Brain microvascular endothelial cell (primary cell): ENCODE measurements at regions not wholly inside any gene's neighbourhood (a gene's known extent, or its start where the extent isn't known, plus 50 kb on each side); places are given as distances from the start of the nearest gene placed in this dataset.

Experiments used
- DNase-seq: peaks from one replicate; pipeline ENCODE4 v3.0.0-alpha.2; 2020
- H3K27ac ChIP-seq: fragments of 250-450 bp; sonication (Bioruptor Pico); 2 replicates; pipeline ENCODE4 v1.5.1; 2020; ENCODE audit warnings: mild to moderate bottlenecking, moderate library complexity
- H3K27me3 ChIP-seq: fragments of 250-450 bp; sonication (Bioruptor Pico); replicated peaks from 2 replicates; pipeline ENCODE4 v1.5.1; 2020; ENCODE audit warnings: mild to moderate bottlenecking
- H3K36me3 ChIP-seq: fragments of 250-450 bp; sonication (Bioruptor Pico); replicated peaks from 2 replicates; pipeline ENCODE4 v1.5.1; 2020; ENCODE audit warnings: mild to moderate bottlenecking
- H3K4me3 ChIP-seq: 2 replicates; pipeline ENCODE4 v1.5.1; 2011; ENCODE audit warnings: low read depth, mild to moderate bottlenecking, control low read depth, low read length, moderate library complexity
- in situ Hi-C: cut with HindIII; loops from 2 replicates; pipeline ENCODE4 v1.10.0; 2017; ENCODE audit warnings: low sequenced_read_pairs, low pct_ligation_motif_present
- TF ChIP-seq, protein P1 (sequence below): IDR thresholded peaks from 2 replicates; pipeline ENCODE4 v1.5.1; 2011; ENCODE audit warnings: low read depth, mild to moderate bottlenecking, moderate library complexity, low read length, control low read depth, inconsistent platforms; ENCODE audit errors: missing control alignments

DNA sequence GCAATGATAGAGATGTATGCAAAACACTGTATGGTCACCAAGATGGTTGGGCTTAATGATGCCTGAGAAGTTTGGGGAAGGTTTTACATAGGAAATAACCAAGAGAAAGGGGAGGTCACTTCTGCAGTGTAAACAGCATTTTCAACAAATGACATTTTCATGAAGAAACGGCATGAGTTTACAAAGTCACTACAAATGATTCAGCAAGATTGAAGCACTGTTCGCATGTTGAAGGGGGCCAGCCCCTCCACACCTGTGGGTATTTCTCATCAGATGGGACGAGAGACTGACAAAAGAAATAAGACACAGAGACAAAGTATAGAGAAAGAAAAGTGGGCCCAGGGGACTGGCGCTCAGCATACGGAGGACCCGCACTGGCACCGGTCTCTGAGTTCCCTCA lies 234.1 kb upstream of the POGK start:
- H3K4me3 ChIP-seq, result no peak overlapping the region

GRCh38 chr1:166612886-166613285 lies 226.4 kb upstream of the POGK start:
- in situ Hi-C loops, result no loop called here
- no peak overlapping the region for H3K27ac ChIP-seq
- TF ChIP-seq, protein P1, sequence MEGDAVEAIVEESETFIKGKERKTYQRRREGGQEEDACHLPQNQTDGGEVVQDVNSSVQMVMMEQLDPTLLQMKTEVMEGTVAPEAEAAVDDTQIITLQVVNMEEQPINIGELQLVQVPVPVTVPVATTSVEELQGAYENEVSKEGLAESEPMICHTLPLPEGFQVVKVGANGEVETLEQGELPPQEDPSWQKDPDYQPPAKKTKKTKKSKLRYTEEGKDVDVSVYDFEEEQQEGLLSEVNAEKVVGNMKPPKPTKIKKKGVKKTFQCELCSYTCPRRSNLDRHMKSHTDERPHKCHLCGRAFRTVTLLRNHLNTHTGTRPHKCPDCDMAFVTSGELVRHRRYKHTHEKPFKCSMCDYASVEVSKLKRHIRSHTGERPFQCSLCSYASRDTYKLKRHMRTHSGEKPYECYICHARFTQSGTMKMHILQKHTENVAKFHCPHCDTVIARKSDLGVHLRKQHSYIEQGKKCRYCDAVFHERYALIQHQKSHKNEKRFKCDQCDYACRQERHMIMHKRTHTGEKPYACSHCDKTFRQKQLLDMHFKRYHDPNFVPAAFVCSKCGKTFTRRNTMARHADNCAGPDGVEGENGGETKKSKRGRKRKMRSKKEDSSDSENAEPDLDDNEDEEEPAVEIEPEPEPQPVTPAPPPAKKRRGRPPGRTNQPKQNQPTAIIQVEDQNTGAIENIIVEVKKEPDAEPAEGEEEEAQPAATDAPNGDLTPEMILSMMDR, result no peak
- no peaks in the 10 kb centered on the region for H3K27me3 ChIP-seq
- DNase-seq, result no peak
- H3K36me3 ChIP-seq, result no peaks in the 10 kb centered on the region
- no peak overlapping the region for H3K4me3 ChIP-seq

More for the DNA sequence above, 234.1 kb upstream of the POGK start:
- Histone ChIP-seq H3K27me3 (no peaks in the 10 kb centered on the region), H3K36me3 (no peaks in the 10 kb centered on the region), H3K27ac (no peak overlapping the region)
- no peak for DNase-seq
- in situ Hi-C loops, result no loop called here
- TF ChIP-seq, protein P1, result no peak

DNA sequence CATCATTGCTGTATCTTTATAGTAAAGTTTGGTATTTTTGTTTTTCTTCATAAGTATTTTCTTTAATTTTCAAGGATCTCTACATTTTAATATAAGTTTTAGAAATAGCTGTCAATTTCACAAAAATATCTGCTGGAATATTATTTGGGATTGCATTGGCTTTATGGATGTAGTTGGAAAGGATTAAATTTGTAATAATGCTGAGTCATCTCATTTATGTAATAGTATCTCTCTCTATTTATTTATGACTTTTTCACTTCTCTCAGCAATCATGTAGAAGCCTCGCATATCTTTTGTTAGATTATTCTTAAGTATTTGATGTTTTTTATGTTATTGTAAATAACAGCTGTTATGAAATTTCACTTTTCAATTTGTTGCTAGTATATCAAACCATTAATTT lies 223.1 kb upstream of the POGK start:
- H3K4me3 ChIP-seq, result no peak overlapping the region
- DNase-seq, result no peak
- in situ Hi-C loops, result no loop called here
- H3K36me3 ChIP-seq, result no peaks in the 10 kb centered on the region
- no peak overlapping the region for H3K27ac ChIP-seq
- no peaks in the 10 kb centered on the region for H3K27me3 ChIP-seq
- TF ChIP-seq, protein P1, result no peak

GRCh38 chr1:166626711-166627110 lies 212.6 kb upstream of the POGK start:
- Histone ChIP-seq H3K4me3 (no peak overlapping the region), H3K27ac (no peak overlapping the region), H3K27me3 (no peaks in the 10 kb centered on the region), H3K36me3 (no peaks in the 10 kb centered on the region)
- DNase-seq, result no peak
- TF ChIP-seq, protein P1, result no peak
- in situ Hi-C loops, result no loop called here

- H3K36me3 ChIP-seq, result no peaks in the 10 kb centered on the region
- in situ Hi-C loops, result no loop called here
These were observed 211.7 kb upstream of the POGK start for GRCh38 chr1:166627558-166627957.

GRCh38 chr1:166628259-166628658 lies 211.0 kb upstream of the POGK start:
- DNase-seq, result no peak
- in situ Hi-C loops, result no loop called here
- Histone ChIP-seq H3K4me3 (no peak overlapping the region), H3K36me3 (no peaks in the 10 kb centered on the region), H3K27me3 (no peaks in the 10 kb centered on the region), H3K27ac (no peak overlapping the region)
- TF ChIP-seq, protein P1, result no peak

More at GRCh38 chr1:166627558-166627957, 211.7 kb upstream of the POGK start:
- TF ChIP-seq, protein P1, result no peak
- no peak overlapping the region for H3K4me3 ChIP-seq
- H3K27me3 ChIP-seq, result no peaks in the 10 kb centered on the region
- no peak overlapping the region for H3K27ac ChIP-seq
- DNase-seq, result no peak
